Mucosa of descending colon (tissue), 3 donors: ENCODE measurements at regions not wholly inside any gene's neighbourhood (a gene's known extent, or its start where the extent isn't known, plus 50 kb on each side); places are given as distances from the start of the nearest gene placed in this dataset.

Source experiments
- ATAC-seq: fragments of 200-7000 bp; cut with Tn5 transposase; one replicate; pipeline ENCODE4 v1.9.1; 2020; ENCODE audit warnings: mild to moderate bottlenecking, moderate library complexity
- DNase-seq, 3 donors: peaks; one replicate each; pipeline ENCODE4 v3.0.0-alpha.2; 2020
- H3K36me3 ChIP-seq: fragments of 200-600 bp; one replicate; pipeline ENCODE4 v1.8.0; 2021; ENCODE audit warnings: low read depth, mild to moderate bottlenecking
- H3K4me1 ChIP-seq: fragments of 200-600 bp; one replicate; pipeline ENCODE4 v1.8.0; 2021; ENCODE audit warnings: low read depth, mild to moderate bottlenecking
- H3K4me3 ChIP-seq: fragments of 200-600 bp; one replicate; pipeline ENCODE4 v1.8.0; 2021; ENCODE audit warnings: mild to moderate bottlenecking
- H3K9me3 ChIP-seq: fragments of 200-600 bp; one replicate; pipeline ENCODE4 v1.8.0; 2021; ENCODE audit warnings: mild to moderate bottlenecking
- CTCF ChIP-seq: fragments of 200-600 bp; IDR thresholded peaks from one replicate; pipeline ENCODE4 v1.8.0; 2022; ENCODE audit warnings: antibody characterized with exemption, mild to moderate bottlenecking
- intact Hi-C, 2 donors: fragments of 100-400 bp; cut with DNase I in 1 of 2; cut with micrococcal nuclease in 1 of 2; formaldehyde crosslinking; loops; one replicate each; pipeline versions ENCODE4 v1.11.0 to v1.11.1; 2022; cut with DNase I, micrococcal nuclease
- donor health status: DM: no; HTN: no; CAD: no; lungs with moderate emphysema.
- donor health status: DM: no; HTN: no; CAD: no.
- donor health status: DM: no; HTN: yes; CAD: no.

- intact Hi-C loops: no loop called here
- H3K9me3 ChIP-seq: no peaks in the 10 kb centered on the region
These were observed 125.1 kb downstream of the PRRX1 start for GRCh38 chr1:170789063-170789462.

GRCh38 chr1:170790175-170790574, 126.2 kb downstream of the PRRX1 start:
- ATAC-seq (no peak), DNase-seq (no peak)
- no peaks in the 10 kb centered on the region for H3K9me3 ChIP-seq
- H3K36me3 ChIP-seq: no peaks in the 10 kb centered on the region
- TF ChIP-seq CTCF: no peak
- intact Hi-C loops: no loop called here
- no peaks in the 10 kb centered on the region for H3K4me1 ChIP-seq
- H3K4me3 ChIP-seq: no peak overlapping the region

More at GRCh38 chr1:170789063-170789462, 125.1 kb downstream of the PRRX1 start:
- no peak for DNase-seq
- no peaks in the 10 kb centered on the region for H3K4me1 ChIP-seq
- TF ChIP-seq CTCF: no peak
- H3K4me3 ChIP-seq: no peak overlapping the region
- no peaks in the 10 kb centered on the region for H3K36me3 ChIP-seq
- no peak for ATAC-seq

GRCh38 chr1:170790651-170791071, 126.7 kb downstream of the PRRX1 start:
- Histone ChIP-seq H3K9me3 (no peaks in the 10 kb centered on the region), H3K36me3 (no peaks in the 10 kb centered on the region), H3K4me1 (no peaks in the 10 kb centered on the region), H3K4me3 (no peak overlapping the region)
- intact Hi-C loops: no loop called here
- no peak for ATAC-seq
- DNase-seq: no peak
- TF ChIP-seq CTCF: no peak

GRCh38 chr1:170791941-170792340, 128.0 kb downstream of the PRRX1 start:
- no peak for TF ChIP-seq CTCF
- H3K9me3 ChIP-seq: no peaks in the 10 kb centered on the region
- no peak for ATAC-seq
- H3K4me3 ChIP-seq: no peak overlapping the region
- DNase-seq: no peak
- intact Hi-C loops: no loop called here
- no peaks in the 10 kb centered on the region for H3K36me3 ChIP-seq
- H3K4me1 ChIP-seq: no peaks in the 10 kb centered on the region

GRCh38 chr1:170800265-170800664, 135.1 kb upstream of the MROH9 start:
- H3K4me1 ChIP-seq: no peaks in the 10 kb centered on the region
- intact Hi-C loops: no loop called here
- no peak for ATAC-seq
- no peak for TF ChIP-seq CTCF
- H3K9me3 ChIP-seq: no peaks in the 10 kb centered on the region
- no peak overlapping the region for H3K4me3 ChIP-seq
- DNase-seq: no peak
- no peaks in the 10 kb centered on the region for H3K36me3 ChIP-seq

- ATAC-seq (no peak), DNase-seq (no peak)
- no peaks in the 10 kb centered on the region for H3K4me1 ChIP-seq
- intact Hi-C loops: no loop called here
- no peak overlapping the region for H3K4me3 ChIP-seq
- TF ChIP-seq CTCF: no peak
- no peaks in the 10 kb centered on the region for H3K9me3 ChIP-seq
- no peaks in the 10 kb centered on the region for H3K36me3 ChIP-seq
These were observed 134.5 kb upstream of the MROH9 start for GRCh38 chr1:170800812-170801211.
